SU-DHL-6 (cell line): ENCODE measurements at regions not wholly inside any gene's neighbourhood (a gene's known extent, or its start where the extent isn't known, plus 50 kb on each side); places are given as distances from the start of the nearest gene placed in this dataset.
A peak's percentile ranks its signal among the peaks of the same experiment; 100 is the strongest.

Experiments used
- H2AFZ ChIP-seq: fragments of 200-600 bp; sonication (generic); 2 replicates; pipeline ENCODE4 v1.6.1; 2014; ENCODE audit warnings: low read depth, mild to moderate bottlenecking, moderate library complexity, mixed read lengths, antibody characterized with exemption, low read length; ENCODE audit not compliant: severe bottlenecking
- H3F3A ChIP-seq: fragments of 200-600 bp; shearing (Covaris generic); 2 replicates; pipeline ENCODE4 v1.6.0; 2016; ENCODE audit warnings: antibody characterized with exemption, mild to moderate bottlenecking; ENCODE audit not compliant: insufficient read depth
- H3K27ac ChIP-seq: fragments of 200-600 bp; sonication (generic); 2 replicates; pipeline ENCODE4 v1.5.1; 2016; ENCODE audit warnings: low read depth, mild to moderate bottlenecking, low read length, moderate library complexity, mixed read lengths
- H3K27me3 ChIP-seq: fragments of 200-600 bp; sonication (generic), shearing (Covaris generic); 2 replicates; pipeline ENCODE4 v1.6.0; 2014; ENCODE audit warnings: mild to moderate bottlenecking, low read length
- H3K36me3 ChIP-seq: fragments of 200-600 bp; sonication (generic); 2 replicates; pipeline ENCODE4 v1.6.1; 2014; ENCODE audit warnings: mild to moderate bottlenecking, low read length, mixed read lengths
- H3K4me2 ChIP-seq: fragments of 300-600, 200-600 bp; shearing (Covaris generic), sonication (generic); 2 replicates; pipeline ENCODE4 v1.6.0; 2014; ENCODE audit warnings: low read length, low read depth, mild to moderate bottlenecking; ENCODE audit not compliant: poor library complexity, severe bottlenecking
- H3K4me3 ChIP-seq: fragments of 200-600 bp; sonication (generic); 2 replicates; pipeline ENCODE4 v1.5.1; 2014; ENCODE audit warnings: antibody characterized with exemption, low read length, mild to moderate bottlenecking, mixed read lengths; ENCODE audit not compliant: insufficient read depth, poor library complexity, severe bottlenecking
- H3K79me2 ChIP-seq: fragments of 200-600 bp; sonication (generic); 2 replicates; pipeline ENCODE4 v1.6.1; 2014; ENCODE audit warnings: mild to moderate bottlenecking, low read length, moderate library complexity; ENCODE audit not compliant: insufficient read depth
- H3K9ac ChIP-seq: fragments of 200-600 bp; sonication (generic); 2 replicates; pipeline ENCODE4 v1.7.0; 2014; ENCODE audit warnings: mild to moderate bottlenecking, low read length
- H3K9me2 ChIP-seq: fragments of 200-600 bp; sonication (generic); replicated peaks from 2 replicates; pipeline ENCODE4 v1.6.1; 2014; ENCODE audit warnings: low read length; ENCODE audit not compliant: insufficient read depth
- H3K9me3 ChIP-seq: fragments of 200-600 bp; sonication (generic); 2 replicates; pipeline ENCODE4 v1.6.1; 2014; ENCODE audit warnings: low read length, mixed read lengths; ENCODE audit not compliant: insufficient read depth
- H4K20me1 ChIP-seq: fragments of 200-600 bp; sonication (generic); 2 replicates; pipeline ENCODE4 v1.6.1; 2014; ENCODE audit warnings: low read depth, mild to moderate bottlenecking, antibody characterized with exemption, low read length, moderate library complexity, mixed read lengths
- EZH2phosphoT487 ChIP-seq: fragments of 200-600 bp; sonication (generic), shearing (Covaris generic); conservative IDR thresholded peaks from 2 replicates; pipeline ENCODE4 v1.6.1; 2018; ENCODE audit warnings: mild to moderate bottlenecking, antibody characterized with exemption, low read length, moderate library complexity, mixed read lengths
- TF ChIP-seq, protein P1 (sequence below): fragments of 200-600 bp; sonication (generic); IDR thresholded peaks from one replicate; pipeline ENCODE4 v1.5.1; 2017; ENCODE audit warnings: antibody characterized with exemption, mild to moderate bottlenecking, low read length, moderate library complexity; ENCODE audit not compliant: insufficient read depth, poor library complexity, severe bottlenecking

DNA sequence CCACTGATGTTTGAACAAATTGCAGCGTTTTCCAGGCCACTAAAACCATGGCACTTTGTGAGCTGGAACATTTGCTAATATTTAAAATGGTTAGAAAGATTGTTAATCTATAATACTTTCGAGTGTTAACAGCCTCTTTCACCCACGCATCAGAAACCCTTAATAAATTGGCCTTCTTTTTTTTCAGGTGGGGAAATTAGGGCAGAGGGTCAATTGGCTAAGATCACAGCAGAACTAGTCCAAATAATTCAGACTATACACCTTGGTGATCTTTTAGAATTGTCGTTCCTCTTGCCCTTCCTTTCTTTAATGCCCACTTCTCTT, 105.8 kb downstream of the PTCSC3 start:
- Histone ChIP-seq H3K27ac (no peak overlapping the region), H3F3A (no peaks in the 10 kb centered on the region), H3K36me3 (no peaks in the 10 kb centered on the region), H2AFZ (no peak overlapping the region), H3K79me2 (no peaks in the 10 kb centered on the region), H3K9me2 (no peaks in the 10 kb centered on the region), H3K4me3 (no peak overlapping the region), H4K20me1 (no peaks in the 10 kb centered on the region), H3K9ac (no peak overlapping the region), H3K27me3 (no peaks in the 10 kb centered on the region), H3K9me3 (no peaks in the 10 kb centered on the region), H3K4me2 (no peak overlapping the region)
- TF ChIP-seq, protein P1, sequence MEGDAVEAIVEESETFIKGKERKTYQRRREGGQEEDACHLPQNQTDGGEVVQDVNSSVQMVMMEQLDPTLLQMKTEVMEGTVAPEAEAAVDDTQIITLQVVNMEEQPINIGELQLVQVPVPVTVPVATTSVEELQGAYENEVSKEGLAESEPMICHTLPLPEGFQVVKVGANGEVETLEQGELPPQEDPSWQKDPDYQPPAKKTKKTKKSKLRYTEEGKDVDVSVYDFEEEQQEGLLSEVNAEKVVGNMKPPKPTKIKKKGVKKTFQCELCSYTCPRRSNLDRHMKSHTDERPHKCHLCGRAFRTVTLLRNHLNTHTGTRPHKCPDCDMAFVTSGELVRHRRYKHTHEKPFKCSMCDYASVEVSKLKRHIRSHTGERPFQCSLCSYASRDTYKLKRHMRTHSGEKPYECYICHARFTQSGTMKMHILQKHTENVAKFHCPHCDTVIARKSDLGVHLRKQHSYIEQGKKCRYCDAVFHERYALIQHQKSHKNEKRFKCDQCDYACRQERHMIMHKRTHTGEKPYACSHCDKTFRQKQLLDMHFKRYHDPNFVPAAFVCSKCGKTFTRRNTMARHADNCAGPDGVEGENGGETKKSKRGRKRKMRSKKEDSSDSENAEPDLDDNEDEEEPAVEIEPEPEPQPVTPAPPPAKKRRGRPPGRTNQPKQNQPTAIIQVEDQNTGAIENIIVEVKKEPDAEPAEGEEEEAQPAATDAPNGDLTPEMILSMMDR = no peak

DNA sequence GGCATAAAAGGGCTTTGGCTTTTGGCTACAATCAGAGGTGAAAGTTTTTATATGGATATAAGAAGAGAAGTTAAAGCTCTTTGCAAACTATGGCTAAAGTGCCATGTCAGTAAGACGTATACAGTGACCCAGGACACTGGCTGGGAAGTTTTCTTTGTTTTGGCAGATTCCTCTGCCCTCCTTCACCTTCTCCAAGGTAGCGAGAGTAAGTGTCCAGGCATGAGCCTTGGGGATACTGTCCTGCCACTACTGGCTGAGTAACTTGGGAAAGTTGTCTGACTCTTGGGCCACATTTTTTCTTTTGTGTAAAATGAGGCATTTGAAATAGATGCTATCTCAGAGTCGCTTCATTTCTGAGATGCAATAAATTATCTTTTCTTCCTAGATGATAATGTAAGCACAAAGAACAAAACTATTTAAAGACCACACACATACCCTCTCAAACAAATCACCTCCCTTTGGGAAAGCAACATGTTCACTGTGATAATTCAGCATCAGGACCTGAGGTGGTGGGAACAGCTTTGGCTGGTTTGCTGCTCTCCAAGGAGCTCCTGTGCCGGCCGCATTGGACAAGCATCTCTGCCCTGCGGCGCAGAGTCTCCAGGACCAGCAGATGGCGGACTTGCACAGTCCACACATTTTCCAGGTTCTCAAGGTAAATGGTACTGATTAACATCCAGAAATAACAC, 106.3 kb downstream of the PTCSC3 start:
- no peak for TF ChIP-seq EZH2phosphoT487
- TF ChIP-seq, protein P1 = peak; percentile 73
- no peaks in the 10 kb centered on the region for H3F3A ChIP-seq

DNA sequence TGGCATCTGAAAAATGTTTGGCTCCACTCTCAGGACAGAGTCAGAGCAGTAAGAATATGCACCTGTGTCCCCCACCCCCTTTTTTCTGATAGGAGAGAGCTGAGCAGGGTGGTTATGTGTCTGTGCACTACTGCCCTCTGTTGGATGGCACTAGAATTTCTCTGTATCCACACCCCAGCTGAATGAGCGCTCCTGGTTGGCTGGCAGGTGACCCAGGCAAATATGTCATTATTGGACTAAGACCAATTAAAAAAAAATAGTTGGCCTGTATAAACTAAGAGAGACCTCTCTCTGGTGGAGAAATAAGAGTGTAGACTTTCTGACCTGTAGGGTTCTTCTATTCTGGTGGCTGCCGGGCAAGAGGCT, 107.0 kb downstream of the PTCSC3 start:
- Histone ChIP-seq H3F3A (no peaks in the 10 kb centered on the region), H3K36me3 (no peaks in the 10 kb centered on the region), H3K9me3 (no peaks in the 10 kb centered on the region), H3K9ac (no peak overlapping the region), H3K27ac (no peak overlapping the region), H3K4me2 (no peak overlapping the region), H3K27me3 (no peaks in the 10 kb centered on the region), H3K79me2 (no peaks in the 10 kb centered on the region), H2AFZ (no peak overlapping the region), H3K4me3 (no peak overlapping the region), H4K20me1 (no peaks in the 10 kb centered on the region), H3K9me2 (no peaks in the 10 kb centered on the region)
- TF ChIP-seq, protein P1 = peak; percentile 78
- no peak for TF ChIP-seq EZH2phosphoT487

More for the DNA sequence above, 106.3 kb downstream of the PTCSC3 start:
- Histone ChIP-seq H4K20me1 (no peaks in the 10 kb centered on the region), H3K79me2 (no peaks in the 10 kb centered on the region), H2AFZ (no peak overlapping the region), H3K27ac (no peak overlapping the region), H3K9me3 (no peaks in the 10 kb centered on the region), H3K9me2 (no peaks in the 10 kb centered on the region), H3K4me3 (no peak overlapping the region), H3K36me3 (no peaks in the 10 kb centered on the region), H3K27me3 (no peaks in the 10 kb centered on the region), H3K9ac (no peak overlapping the region), H3K4me2 (no peak overlapping the region)
